ENCODE measurements at regions not wholly inside any gene's neighbourhood (a gene's known extent, or its start where the extent isn't known, plus 50 kb on each side); places are given as distances from the start of the nearest gene placed in this dataset.
"Not testable (repeated sequence)": the region's sequence is repeated elsewhere in the genome, so short reads cannot be mapped to it uniquely, and the experiment has no call there.

- ATAC-seq (no peak), FAIRE-seq (no peak), DNase-seq (ENCODE audit: low read depth in 1 of 2, low spot score in 1 of 2) (no peak)
- no peak for TF ChIP-seq E2F6 (IDR thresholded peaks at IDR 0.05; ENCODE audit: borderline replicate concordance, low read depth)
- TF ChIP-seq ATOH8 (CRISPR knock-in tag; IDR thresholded peaks at IDR 0.05; ENCODE audit: low read depth): no peak
- TF ChIP-seq HES2 (IDR thresholded peaks at IDR 0.05): no peak
- no peak for TF ChIP-seq SMC3 (IDR thresholded peaks at IDR 0.05)
- TF ChIP-seq NFE2L2 (conservative IDR thresholded peaks at IDR 0.05; ENCODE audit: low read length): no peak
- no peak for TF ChIP-seq GATA3 (IDR thresholded peaks at IDR 0.05; ENCODE audit: borderline replicate concordance)
- no peak for TF ChIP-seq CTCF (IDR thresholded peaks at IDR 0.05)
- TF ChIP-seq KDM5A (IDR thresholded peaks at IDR 0.05): no peak
- TF ChIP-seq JUNB (IDR thresholded peaks at IDR 0.05): no peak
- ChIA-PET CTCF (interaction anchor here (1.4 kb wide), 1 partner anchor 75 kb away, joined by 3 read pairs; no protein-coding TSS in a partner anchor), POLR2A (no interaction called here)
- 3% methylated on average over 3 of the region's 3 CpGs for WGBS (ENCODE audit: missing lambda C conversion rate)
- Histone ChIP-seq H3K4me1 (no peaks in the 10 kb centered on the region), H3K4me3 (no peak overlapping the region), H3K4me2 (no peak overlapping the region), H3K9me3 (no peaks in the 10 kb centered on the region), H3K27ac (no peak overlapping the region)
Observed at GRCh38 chr4:27123123-27123768, 262.6 kb downstream of the STIM2 start.

GRCh38 chr4:27123769-27124124, 263.1 kb downstream of the STIM2 start:
- no peak for ATAC-seq
- Histone ChIP-seq H3K27ac (no peak overlapping the region), H3K4me3 (no peak overlapping the region), H3K4me2 (no peak overlapping the region), H3K9me3 (no peaks in the 10 kb centered on the region), H3K4me1 (no peaks in the 10 kb centered on the region)
- ChIA-PET CTCF (interaction anchor here (1.4 kb wide), 1 partner anchor 75 kb away, joined by 3 read pairs; no protein-coding TSS in a partner anchor), POLR2A (no interaction called here)
- TF ChIP-seq HDAC2 (IDR thresholded peaks at IDR 0.05): no peak
- TF ChIP-seq HOXB13 (CRISPR knock-in tag; IDR thresholded peaks at IDR 0.05; ENCODE audit: low read depth): no peak
- TF ChIP-seq FOSB (CRISPR knock-in tag; IDR thresholded peaks at IDR 0.05): no peak
- TF ChIP-seq ELK1 (IDR thresholded peaks at IDR 0.05; ENCODE audit: low read depth, low read length): no peak
- TF ChIP-seq ZNF302 (CRISPR knock-in tag; IDR thresholded peaks at IDR 0.05): no peak
- TF ChIP-seq PHF8 (IDR thresholded peaks at IDR 0.05; ENCODE audit: borderline replicate concordance, low read depth): no peak
- no peak for TF ChIP-seq TFCP2L1 (CRISPR knock-in tag; IDR thresholded peaks at IDR 0.05)
- TF ChIP-seq JUN (IDR thresholded peaks at IDR 0.05): no peak
- no peak for TF ChIP-seq SMC3 (IDR thresholded peaks at IDR 0.05)
- TF ChIP-seq FOXS1 (CRISPR knock-in tag; IDR thresholded peaks at IDR 0.05): no peak
- DNase-seq (ENCODE audit: low read depth in 1 of 2, low spot score in 1 of 2): no peak
- FAIRE-seq: no peak

GRCh38 chr4:27126895-27127294, 266.3 kb downstream of the STIM2 start:
- ATAC-seq, FAIRE-seq: not testable (repeated sequence)

More at GRCh38 chr4:27126895-27127294, 266.3 kb downstream of the STIM2 start:
- H3K27ac ChIP-seq; H3K4me2 ChIP-seq; DNase-seq (ENCODE audit: low read depth in 1 of 2, low spot score in 1 of 2); H3K4me1 ChIP-seq; POLR2A ChIA-PET; H3K9me3 ChIP-seq; H3K4me3 ChIP-seq: not testable (repeated sequence)
- WGBS (ENCODE audit: missing lambda C conversion rate): 18% methylated on average over 4 of the region's 4 CpGs
- CTCF ChIA-PET: interaction anchor here (0.6 kb wide), 1 partner anchor 829 kb away, joined by 3 read pairs; no protein-coding TSS in a partner anchor
